B cell (primary cell): ENCODE measurements at regions not wholly inside any gene's neighbourhood (a gene's known extent, or its start where the extent isn't known, plus 50 kb on each side); places are given as distances from the start of the nearest gene placed in this dataset.

ENCODE experiments used
- ATAC-seq: fragments of 200-7000 bp; cut with Tn5 transposase; one replicate; pipeline ENCODE4 v1.10.0; 2021; ENCODE audit warnings: low read depth, mild to moderate bottlenecking, moderate number of reproducible peaks, moderate library complexity
- CTCF ChIA-PET: fragments of 350-600 bp; sonication (Branson Sonifier 250); formaldehyde crosslinking; loops from one replicate; lab custom pipeline; 2021; ENCODE audit warnings: antibody characterized with exemption, inconsistent platforms; lab: Charles Lee
- POLR2A ChIA-PET: fragments of 350-600 bp; sonication (Branson Sonifier 250); formaldehyde crosslinking; loops from one replicate; lab custom pipeline; 2021; ENCODE audit warnings: antibody characterized with exemption; lab: Charles Lee
- DNase-seq: peaks from one replicate; pipeline ENCODE4 v3.0.0; 2013
- H2AFZ ChIP-seq: 2 replicates; pipeline ENCODE4 v1.6.1; 2012; ENCODE audit warnings: mild to moderate bottlenecking, low read depth, low read length; ENCODE audit not compliant: insufficient read depth, poor library complexity, severe bottlenecking
- H3K27ac ChIP-seq, 2 donors: 1 replicate in 1 of 2; 2 replicates in 1 of 2; pipeline ENCODE4 v1.5.1; 2012 to 2013; ENCODE audit warnings: low read length in 2 of 2, mild to moderate bottlenecking in 2 of 2, moderate library complexity in 1 of 2
- H3K27me3 ChIP-seq, 4 experiments: fragments of 200-600 bp in 1 of 4; sonication (generic) in 1 of 4; replicated peaks in 1 of 4; 1 replicate in 2 of 4; 2 replicates in 2 of 4; pipeline versions ENCODE4 v1.6.1 to v1.7.0; 2013 to 2016; ENCODE audit warnings: low read length in 3 of 4, mild to moderate bottlenecking in 2 of 4, mixed read lengths in 1 of 4, moderate library complexity in 1 of 4; ENCODE audit not compliant: insufficient read depth in 4 of 4, control insufficient read depth in 3 of 4; ENCODE audit errors: control extremely low read depth in 1 of 4
- H3K36me3 ChIP-seq, 2 experiments: replicated peaks in 1 of 2; 1 replicate in 1 of 2; 2 replicates in 1 of 2; pipeline versions ENCODE4 v1.6.1 to v1.7.1; 2013; ENCODE audit warnings: low read length in 1 of 2; ENCODE audit not compliant: insufficient read depth in 2 of 2, control insufficient read depth in 1 of 2; ENCODE audit errors: control extremely low read depth in 1 of 2, extremely low read depth in 1 of 2
- H3K4me1 ChIP-seq, 2 donors: fragments of 200-600 bp in 1 of 2; sonication (generic) in 1 of 2; 1 replicate in 1 of 2; 2 replicates in 1 of 2; pipeline versions ENCODE4 v1.5.1 to v1.6.1; 2013 to 2017; ENCODE audit warnings: low read length in 2 of 2; ENCODE audit not compliant: control insufficient read depth in 2 of 2, insufficient read depth in 2 of 2
- H3K4me2 ChIP-seq: replicated peaks from 2 replicates; pipeline ENCODE3; 2012; ENCODE audit warnings: mild to moderate bottlenecking, low read depth, low read length; ENCODE audit not compliant: poor library complexity, severe bottlenecking
- H3K4me3 ChIP-seq, 5 experiments: fragments of 200-600 bp in 1 of 5; sonication (generic) in 1 of 5; 1 replicate in 3 of 5; 2 replicates in 2 of 5; pipeline versions ENCODE4 v1.5.1 to v1.7.0; 2011 to 2016; ENCODE audit warnings: low read length in 4 of 5, mild to moderate bottlenecking in 4 of 5, low read depth in 2 of 5, control low read depth in 1 of 5, moderate library complexity in 1 of 5; ENCODE audit not compliant: insufficient read depth in 1 of 5; ENCODE audit errors: control extremely low read depth in 1 of 5, extremely low read depth in 1 of 5
- H3K79me2 ChIP-seq: fragments of 200-600 bp; sonication (generic); one replicate; pipeline ENCODE4 v1.6.0; 2016; ENCODE audit warnings: low read length; ENCODE audit not compliant: control insufficient read depth, insufficient read depth
- H3K9ac ChIP-seq: fragments of 200-600 bp; sonication (generic); 2 replicates; pipeline ENCODE4 v1.6.1; 2017; ENCODE audit warnings: mild to moderate bottlenecking, low read length, moderate library complexity
- H3K9me3 ChIP-seq, 3 donors: one replicate each; pipeline versions ENCODE4 v1.6.1 to v1.7.1; 2013; ENCODE audit warnings: low read length in 2 of 3; ENCODE audit not compliant: control insufficient read depth in 2 of 3, insufficient read depth in 1 of 3; ENCODE audit errors: control extremely low read depth in 1 of 3
- H4K20me1 ChIP-seq: 2 replicates; pipeline ENCODE4 v1.6.0; 2012; ENCODE audit warnings: mild to moderate bottlenecking, low read length; ENCODE audit not compliant: insufficient read depth, control insufficient read depth, poor library complexity, severe bottlenecking
- H3K27ac Mint-ChIP-seq: one replicate; pipeline ENCODE4 v1.8.0; 2021; ENCODE audit warnings: mixed read lengths
- H3K27me3 Mint-ChIP-seq: one replicate; pipeline ENCODE4 v1.8.0; 2021; ENCODE audit warnings: mixed read lengths
- H3K4me1 Mint-ChIP-seq: one replicate; pipeline ENCODE4 v1.8.0; 2021; ENCODE audit warnings: mixed read lengths
- H3K4me3 Mint-ChIP-seq: one replicate; pipeline ENCODE4 v1.8.0; 2021; ENCODE audit warnings: mixed read lengths
- H3K9me3 Mint-ChIP-seq: one replicate; pipeline ENCODE4 v1.8.0; 2022; ENCODE audit warnings: mixed read lengths; ENCODE audit not compliant: insufficient read depth
- EZH2 ChIP-seq: IDR thresholded peaks from 2 replicates; pipeline ENCODE4 v1.6.1; 2012; ENCODE audit warnings: borderline replicate concordance, low read depth, mild to moderate bottlenecking, moderate library complexity, low read length; ENCODE audit not compliant: insufficient read depth, poor library complexity, severe bottlenecking
- WGBS: methylation state at CpG from one replicate; pipeline ENCODE4 v1.1.5; 2013; ENCODE audit warnings: missing lambda C conversion rate; ENCODE audit not compliant: insufficient coverage; 5-methylcytosine and 5-hydroxymethylcytosine counted together
- intact Hi-C: fragments of 100-400 bp; cut with micrococcal nuclease; formaldehyde crosslinking; loops from one replicate; pipeline ENCODE4 v1.10.0; 2022
- TF ChIP-seq, protein P1 (sequence below): fragments of 200-600 bp; IDR thresholded peaks from one replicate; pipeline ENCODE4 v1.8.0; 2022; ENCODE audit warnings: antibody characterized with exemption, mild to moderate bottlenecking

GRCh38 chr2:102922321-102922720 lies 160.5 kb downstream of the TMEM182 start:
- 50% methylated on average over 1 of the region's 4 CpGs for WGBS
- H3K9me3 ChIP-seq, result peaks cover 0 to under 1% (median 0%) of the 10 kb centered on the region in 3 donors
- H3K79me2 ChIP-seq, result no peaks in the 10 kb centered on the region
- no peak overlapping the region for H3K27ac ChIP-seq
- H3K4me2 ChIP-seq, result no peak overlapping the region
- DNase-seq, result no peak
- no peak for TF ChIP-seq EZH2
- TF ChIP-seq, protein P1, sequence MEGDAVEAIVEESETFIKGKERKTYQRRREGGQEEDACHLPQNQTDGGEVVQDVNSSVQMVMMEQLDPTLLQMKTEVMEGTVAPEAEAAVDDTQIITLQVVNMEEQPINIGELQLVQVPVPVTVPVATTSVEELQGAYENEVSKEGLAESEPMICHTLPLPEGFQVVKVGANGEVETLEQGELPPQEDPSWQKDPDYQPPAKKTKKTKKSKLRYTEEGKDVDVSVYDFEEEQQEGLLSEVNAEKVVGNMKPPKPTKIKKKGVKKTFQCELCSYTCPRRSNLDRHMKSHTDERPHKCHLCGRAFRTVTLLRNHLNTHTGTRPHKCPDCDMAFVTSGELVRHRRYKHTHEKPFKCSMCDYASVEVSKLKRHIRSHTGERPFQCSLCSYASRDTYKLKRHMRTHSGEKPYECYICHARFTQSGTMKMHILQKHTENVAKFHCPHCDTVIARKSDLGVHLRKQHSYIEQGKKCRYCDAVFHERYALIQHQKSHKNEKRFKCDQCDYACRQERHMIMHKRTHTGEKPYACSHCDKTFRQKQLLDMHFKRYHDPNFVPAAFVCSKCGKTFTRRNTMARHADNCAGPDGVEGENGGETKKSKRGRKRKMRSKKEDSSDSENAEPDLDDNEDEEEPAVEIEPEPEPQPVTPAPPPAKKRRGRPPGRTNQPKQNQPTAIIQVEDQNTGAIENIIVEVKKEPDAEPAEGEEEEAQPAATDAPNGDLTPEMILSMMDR, result no peak
- intact Hi-C loops, result no loop called here
- no peak overlapping the region for H3K9ac ChIP-seq
- ChIA-PET CTCF (no interaction called here), POLR2A (no interaction called here)
- ATAC-seq, result no peak
- Mint-ChIP-seq H3K27ac (no peak overlapping the region), H3K4me1 (no peaks in the 10 kb centered on the region), H3K4me3 (no peak overlapping the region), H3K9me3 (peaks cover 7% of the 10 kb centered on the region), H3K27me3 (no peaks in the 10 kb centered on the region)
- peaks cover 0 to 3% (median 0%) of the 10 kb centered on the region in 4 experiments for H3K27me3 ChIP-seq
- no peak overlapping the region for H3K4me3 ChIP-seq
- H3K36me3 ChIP-seq, result no peaks in the 10 kb centered on the region
- no peak overlapping the region for H2AFZ ChIP-seq
- no peaks in the 10 kb centered on the region for H4K20me1 ChIP-seq
- no peaks in the 10 kb centered on the region for H3K4me1 ChIP-seq

DNA sequence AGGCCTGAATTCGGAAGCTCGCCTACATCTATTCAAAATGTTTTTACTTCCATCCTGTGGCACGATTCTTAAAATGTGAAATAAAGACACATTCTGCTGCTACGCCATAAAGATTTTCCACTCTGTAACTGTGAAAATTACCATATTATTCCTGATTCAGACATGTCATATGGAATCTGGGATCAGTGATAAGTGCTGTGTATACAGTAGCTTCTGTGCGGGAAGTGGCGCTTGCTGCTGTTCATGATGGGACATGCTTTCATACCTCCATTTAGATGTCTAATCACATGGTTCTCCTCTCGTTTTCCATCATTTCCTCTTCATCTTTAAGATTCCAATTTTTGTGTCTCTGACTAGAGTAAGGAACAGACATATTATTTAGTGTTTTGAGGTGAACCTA lies 163.2 kb downstream of the TMEM182 start:
- no peak overlapping the region for H3K4me3 Mint-ChIP-seq

More for the DNA sequence above, 163.2 kb downstream of the TMEM182 start:
- Histone ChIP-seq H3K27me3 (peaks cover 0 to 3% (median 0%) of the 10 kb centered on the region in 4 experiments), H3K4me2 (no peak overlapping the region), H2AFZ (no peak overlapping the region), H3K36me3 (no peaks in the 10 kb centered on the region), H3K9ac (no peak overlapping the region), H3K4me1 (no peaks in the 10 kb centered on the region), H3K4me3 (no peak overlapping the region), H3K79me2 (no peaks in the 10 kb centered on the region), H3K9me3 (no peaks in the 10 kb centered on the region), H3K27ac (no peak overlapping the region), H4K20me1 (no peaks in the 10 kb centered on the region)
- ATAC-seq, result no peak
- intact Hi-C loops, result no loop called here
- no peaks in the 10 kb centered on the region for H3K4me1 Mint-ChIP-seq
- no peaks in the 10 kb centered on the region for H3K27me3 Mint-ChIP-seq
- ChIA-PET POLR2A (no interaction called here), CTCF (no interaction called here)
- TF ChIP-seq, protein P1, result no peak
- no peak for TF ChIP-seq EZH2
- H3K27ac Mint-ChIP-seq, result no peak overlapping the region
- WGBS, result 100% methylated on average over 1 of the region's 7 CpGs
- peaks cover 2% of the 10 kb centered on the region for H3K9me3 Mint-ChIP-seq
- no peak for DNase-seq
